ENCODE measurements at regions not wholly inside any gene's neighbourhood (a gene's known extent, or its start where the extent isn't known, plus 50 kb on each side); places are given as distances from the start of the nearest gene placed in this dataset.

DNA sequence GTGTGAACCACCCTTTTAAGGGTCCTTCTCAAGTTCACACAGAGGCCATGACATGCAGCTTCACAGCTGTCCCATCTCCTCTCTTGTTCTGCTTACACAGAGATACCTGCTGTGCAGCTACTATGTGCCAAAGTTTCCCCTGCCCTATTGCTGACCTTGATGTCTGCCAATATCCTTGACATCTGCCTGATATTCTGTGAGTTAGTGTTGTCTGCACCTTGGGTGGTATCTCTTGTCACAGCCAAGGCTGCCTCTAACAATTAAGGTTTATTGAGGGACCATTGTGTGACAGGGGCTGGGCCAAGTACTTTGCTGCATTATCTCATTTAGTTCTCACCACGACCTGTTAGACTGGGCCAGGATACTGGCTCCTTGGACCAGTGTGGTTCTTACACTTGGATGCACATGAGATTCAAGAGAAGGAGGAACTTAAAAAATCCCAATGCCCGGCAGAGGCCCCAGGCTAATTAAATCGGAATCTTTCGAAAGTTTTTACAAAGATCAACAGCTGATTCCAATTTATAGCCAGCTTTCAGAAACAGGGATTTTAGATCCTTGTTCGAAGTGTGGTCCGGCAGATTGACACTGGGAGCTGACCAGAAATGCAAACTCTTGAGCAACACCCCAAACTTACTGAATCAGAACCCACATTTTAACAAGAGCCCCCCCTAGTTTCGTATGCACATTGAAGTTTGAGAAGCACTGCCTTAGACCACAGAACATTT is 178.6 kb downstream of the SATB1 start:
- H3K4me1 ChIP-seq, result no peaks in the 10 kb centered on the region
- H3K4me3 ChIP-seq, result no peak overlapping the region
- H3K36me3 ChIP-seq (replicated peaks in 1 of 2; ENCODE audit: insufficient read depth in 1 of 2, low read depth in 2 of 2), result no peaks in the 10 kb centered on the region
- DNase-seq (no peak), ATAC-seq (no peak)
- whole genome bisulfite sequencing, 2 donors, result 65 to 77% methylated on average over 7 of the region's 7 CpGs
- H3K27ac ChIP-seq, result no peak overlapping the region
- intact Hi-C loops (cut with DNase I), result no loop called here
- no peaks in the 10 kb centered on the region for H3K27me3 ChIP-seq
- H3K9me3 ChIP-seq, result no peaks in the 10 kb centered on the region
- TF ChIP-seq, protein P1, sequence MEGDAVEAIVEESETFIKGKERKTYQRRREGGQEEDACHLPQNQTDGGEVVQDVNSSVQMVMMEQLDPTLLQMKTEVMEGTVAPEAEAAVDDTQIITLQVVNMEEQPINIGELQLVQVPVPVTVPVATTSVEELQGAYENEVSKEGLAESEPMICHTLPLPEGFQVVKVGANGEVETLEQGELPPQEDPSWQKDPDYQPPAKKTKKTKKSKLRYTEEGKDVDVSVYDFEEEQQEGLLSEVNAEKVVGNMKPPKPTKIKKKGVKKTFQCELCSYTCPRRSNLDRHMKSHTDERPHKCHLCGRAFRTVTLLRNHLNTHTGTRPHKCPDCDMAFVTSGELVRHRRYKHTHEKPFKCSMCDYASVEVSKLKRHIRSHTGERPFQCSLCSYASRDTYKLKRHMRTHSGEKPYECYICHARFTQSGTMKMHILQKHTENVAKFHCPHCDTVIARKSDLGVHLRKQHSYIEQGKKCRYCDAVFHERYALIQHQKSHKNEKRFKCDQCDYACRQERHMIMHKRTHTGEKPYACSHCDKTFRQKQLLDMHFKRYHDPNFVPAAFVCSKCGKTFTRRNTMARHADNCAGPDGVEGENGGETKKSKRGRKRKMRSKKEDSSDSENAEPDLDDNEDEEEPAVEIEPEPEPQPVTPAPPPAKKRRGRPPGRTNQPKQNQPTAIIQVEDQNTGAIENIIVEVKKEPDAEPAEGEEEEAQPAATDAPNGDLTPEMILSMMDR (IDR thresholded peaks at IDR 0.05), result no peak
- no peak for TF ChIP-seq POLR2A (IDR thresholded peaks at IDR 0.05)

DNA sequence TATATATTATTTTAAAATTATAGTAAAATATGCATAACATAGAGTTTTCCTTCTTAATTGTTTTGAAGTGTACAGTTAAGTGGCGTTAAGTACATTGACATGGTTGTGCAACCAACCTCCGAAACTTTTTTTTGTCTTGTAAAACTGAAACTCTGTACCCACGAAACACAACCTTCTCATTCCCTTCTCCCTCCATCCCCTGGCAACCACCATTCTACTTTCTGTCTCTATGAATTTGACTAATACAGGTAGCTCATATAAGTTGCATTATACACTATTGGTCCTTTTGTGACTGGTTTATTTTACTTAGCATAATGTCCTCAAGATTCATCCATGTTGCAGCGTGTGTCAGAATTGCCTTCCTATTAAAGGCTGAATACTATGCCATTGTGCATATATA is 179.4 kb downstream of the SATB1 start:
- H3K27ac ChIP-seq, result no peak overlapping the region
- no peaks in the 10 kb centered on the region for H3K27me3 ChIP-seq
- H3K4me3 ChIP-seq, result no peak overlapping the region
- intact Hi-C loops (cut with DNase I), result no loop called here
- TF ChIP-seq, protein P1 (IDR thresholded peaks at IDR 0.05), result no peak
- no peak for TF ChIP-seq POLR2A (IDR thresholded peaks at IDR 0.05)
- H3K36me3 ChIP-seq (replicated peaks in 1 of 2; ENCODE audit: insufficient read depth in 1 of 2, low read depth in 2 of 2), result no peaks in the 10 kb centered on the region
- WGBS, 2 donors, result 78 to 87% methylated on average over 4 of the region's 4 CpGs
- ATAC-seq, result no peak
- no peaks in the 10 kb centered on the region for H3K4me1 ChIP-seq
- H3K9me3 ChIP-seq, result no peaks in the 10 kb centered on the region
- no peak for DNase-seq

DNA sequence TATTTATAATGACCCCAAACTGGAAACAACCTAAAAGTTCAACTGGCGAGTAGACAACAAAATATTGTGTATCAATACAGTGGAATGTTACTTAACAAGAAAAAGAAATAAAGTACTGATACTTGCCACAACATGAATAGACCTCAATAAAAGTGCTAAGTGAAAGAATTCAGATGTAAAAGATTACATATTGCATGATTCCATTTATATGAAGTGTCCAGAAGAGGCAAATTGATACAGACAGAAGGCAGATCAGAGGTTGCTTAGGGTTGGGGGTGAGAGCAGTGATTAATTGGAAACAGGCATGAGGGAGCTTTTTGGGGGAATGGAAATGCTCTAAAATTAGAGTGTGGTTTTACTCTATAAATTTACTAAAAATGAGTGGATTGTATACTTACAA is 183.3 kb downstream of the SATB1 start:
- WGBS, 2 donors, result 79 to 80% methylated on average over 1 of the region's 1 CpG
- Histone ChIP-seq H3K27ac (no peak overlapping the region), H3K27me3 (no peaks in the 10 kb centered on the region), H3K4me1 (no peaks in the 10 kb centered on the region), H3K36me3 (replicated peaks in 1 of 2; ENCODE audit: insufficient read depth in 1 of 2, low read depth in 2 of 2) (no peaks in the 10 kb centered on the region), H3K4me3 (no peak overlapping the region), H3K9me3 (no peaks in the 10 kb centered on the region)
- no peak for TF ChIP-seq POLR2A (IDR thresholded peaks at IDR 0.05)
- TF ChIP-seq, protein P1 (IDR thresholded peaks at IDR 0.05), result no peak
- no peak for DNase-seq
- ATAC-seq, result no peak
- intact Hi-C loops (cut with DNase I), result no loop called here

DNA sequence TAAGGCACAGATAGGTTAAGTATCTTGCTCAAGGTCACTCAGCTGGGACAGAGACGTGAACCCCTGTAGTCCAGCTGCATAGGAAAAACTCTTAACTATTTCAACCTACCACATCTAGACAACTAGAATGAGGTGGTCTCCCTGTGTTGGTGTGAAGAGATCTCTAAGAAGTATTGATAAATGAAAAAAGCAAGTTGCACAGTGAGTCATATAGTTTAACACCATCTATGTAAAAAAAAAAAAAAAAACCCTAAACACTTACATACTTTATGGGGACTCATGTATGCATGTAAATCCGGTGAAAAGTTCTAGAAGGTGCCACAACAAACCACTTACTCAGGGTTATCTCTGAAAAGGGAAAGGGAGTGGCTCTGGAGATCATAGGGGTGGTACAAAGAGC is 185.5 kb downstream of the SATB1 start:
- DNase-seq (no peak), ATAC-seq (no peak)
- Histone ChIP-seq H3K9me3 (no peaks in the 10 kb centered on the region), H3K27ac (no peak overlapping the region), H3K36me3 (replicated peaks in 1 of 2; ENCODE audit: insufficient read depth in 1 of 2, low read depth in 2 of 2) (no peaks in the 10 kb centered on the region), H3K4me1 (no peaks in the 10 kb centered on the region), H3K4me3 (no peak overlapping the region), H3K27me3 (no peaks in the 10 kb centered on the region)
- TF ChIP-seq, protein P1 (IDR thresholded peaks at IDR 0.05), result no peak
- no peak for TF ChIP-seq POLR2A (IDR thresholded peaks at IDR 0.05)
- 58 to 61% methylated on average over 2 of the region's 2 CpGs for WGBS, 2 donors
- intact Hi-C loops (cut with DNase I), result no loop called here

DNA sequence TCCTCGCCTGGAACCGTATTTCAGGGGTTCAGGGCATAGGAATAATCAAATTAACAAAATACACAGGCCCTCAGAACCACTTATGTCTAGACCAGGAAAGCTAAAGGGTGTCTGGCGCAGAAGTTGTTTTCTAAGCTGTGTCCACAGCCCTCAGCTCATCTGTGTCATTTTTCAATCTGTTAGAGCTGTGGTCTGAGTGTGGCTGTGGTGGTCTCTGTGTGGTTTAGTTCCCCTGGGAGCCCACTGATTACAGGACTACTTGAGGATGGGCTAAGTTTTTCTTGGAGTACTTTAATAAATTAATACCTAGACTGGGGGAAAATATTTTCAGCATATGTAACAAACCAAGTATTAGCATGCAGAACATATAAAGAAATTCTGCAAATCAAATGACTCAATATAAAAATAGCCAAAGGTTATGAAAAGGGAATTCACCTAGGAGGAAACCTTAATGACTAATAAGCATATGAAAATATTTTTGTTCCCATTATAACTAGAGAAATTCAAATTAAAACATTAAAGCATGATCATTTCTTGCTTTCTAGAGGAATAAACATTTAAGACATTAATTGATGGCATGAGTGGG is 186.3 kb downstream of the SATB1 start:
- Histone ChIP-seq H3K27me3 (no peaks in the 10 kb centered on the region), H3K27ac (no peak overlapping the region), H3K36me3 (replicated peaks in 1 of 2; ENCODE audit: insufficient read depth in 1 of 2, low read depth in 2 of 2) (no peaks in the 10 kb centered on the region), H3K4me1 (no peaks in the 10 kb centered on the region), H3K4me3 (no peak overlapping the region), H3K9me3 (no peaks in the 10 kb centered on the region)
- ATAC-seq (no peak), DNase-seq (no peak)
- WGBS, 2 donors, result 57% methylated on average over 3 of the region's 3 CpGs
- no peak for TF ChIP-seq POLR2A (IDR thresholded peaks at IDR 0.05)
- TF ChIP-seq, protein P1 (IDR thresholded peaks at IDR 0.05), result no peak
- intact Hi-C loops (cut with DNase I), result no loop called here
